Vagina (tissue), 2 donors: ENCODE measurements at regions not wholly inside any gene's neighbourhood (a gene's known extent, or its start where the extent isn't known, plus 50 kb on each side); places are given as distances from the start of the nearest gene placed in this dataset.

Experiments
- POLR2A ChIP-seq, 2 donors: fragments of 450-650 bp; IDR thresholded peaks; one replicate each; pipeline ENCODE4 v1.6.1; 2017; ENCODE audit warnings: antibody characterized with exemption in 2 of 2, mild to moderate bottlenecking in 2 of 2, moderate library complexity in 2 of 2
- TF ChIP-seq, protein P1 (sequence below), 3 experiments: fragments of 450-650 bp in 2 of 3; fragments of 200-600 bp in 1 of 3; sonication (generic) in 1 of 3; IDR thresholded peaks; one replicate each; pipeline ENCODE4 v1.5.1; 2017 to 2019; ENCODE audit warnings: antibody characterized with exemption in 3 of 3, mild to moderate bottlenecking in 2 of 3, moderate library complexity in 2 of 3

DNA sequence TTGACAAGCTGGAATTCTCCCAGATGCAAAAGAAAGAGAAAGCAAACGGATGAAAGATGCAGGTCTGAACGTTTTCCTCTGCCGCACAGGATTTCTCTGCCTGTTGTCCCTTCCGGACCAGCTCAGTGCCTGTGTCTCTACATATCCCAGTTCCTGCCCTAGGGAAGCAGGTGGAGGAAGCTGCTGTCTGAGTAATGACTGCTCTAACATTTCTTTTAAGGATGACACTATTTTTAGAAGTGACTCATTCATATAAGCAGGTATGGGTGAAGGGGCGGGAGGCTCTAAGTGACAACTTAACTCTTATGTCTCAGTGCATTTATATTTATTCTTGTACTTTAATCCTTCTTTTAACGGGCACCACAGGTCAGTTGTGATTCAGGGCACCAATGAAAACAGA is 128.8 kb downstream of the SLC24A2 start:
- TF ChIP-seq, protein P1, sequence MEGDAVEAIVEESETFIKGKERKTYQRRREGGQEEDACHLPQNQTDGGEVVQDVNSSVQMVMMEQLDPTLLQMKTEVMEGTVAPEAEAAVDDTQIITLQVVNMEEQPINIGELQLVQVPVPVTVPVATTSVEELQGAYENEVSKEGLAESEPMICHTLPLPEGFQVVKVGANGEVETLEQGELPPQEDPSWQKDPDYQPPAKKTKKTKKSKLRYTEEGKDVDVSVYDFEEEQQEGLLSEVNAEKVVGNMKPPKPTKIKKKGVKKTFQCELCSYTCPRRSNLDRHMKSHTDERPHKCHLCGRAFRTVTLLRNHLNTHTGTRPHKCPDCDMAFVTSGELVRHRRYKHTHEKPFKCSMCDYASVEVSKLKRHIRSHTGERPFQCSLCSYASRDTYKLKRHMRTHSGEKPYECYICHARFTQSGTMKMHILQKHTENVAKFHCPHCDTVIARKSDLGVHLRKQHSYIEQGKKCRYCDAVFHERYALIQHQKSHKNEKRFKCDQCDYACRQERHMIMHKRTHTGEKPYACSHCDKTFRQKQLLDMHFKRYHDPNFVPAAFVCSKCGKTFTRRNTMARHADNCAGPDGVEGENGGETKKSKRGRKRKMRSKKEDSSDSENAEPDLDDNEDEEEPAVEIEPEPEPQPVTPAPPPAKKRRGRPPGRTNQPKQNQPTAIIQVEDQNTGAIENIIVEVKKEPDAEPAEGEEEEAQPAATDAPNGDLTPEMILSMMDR (IDR thresholded peaks at IDR 0.05), result no peak
- no peak for TF ChIP-seq POLR2A (IDR thresholded peaks at IDR 0.05)
